H9 (cell line): ENCODE measurements at regions not wholly inside any gene's neighbourhood (a gene's known extent, or its start where the extent isn't known, plus 50 kb on each side); places are given as distances from the start of the nearest gene placed in this dataset.

Experiments used
- DNase-seq: peaks from one replicate; pipeline ENCODE4 v3.0.0-alpha.2; 2017
- H2AFZ ChIP-seq: one replicate; pipeline ENCODE4 v1.6.1; 2013; ENCODE audit warnings: mild to moderate bottlenecking, low read length, control low read depth, moderate library complexity
- H2AK5ac ChIP-seq: 2 replicates; pipeline ENCODE4 v1.6.1; 2013; ENCODE audit warnings: low read length, control low read depth, mixed read lengths; ENCODE audit not compliant: insufficient read length
- H2BK120ac ChIP-seq: one replicate; pipeline ENCODE4 v1.6.1; 2013; ENCODE audit warnings: low read depth, mild to moderate bottlenecking, low read length, control low read depth, inconsistent platforms; ENCODE audit not compliant: poor library complexity, severe bottlenecking
- H2BK12ac ChIP-seq: 2 replicates; pipeline ENCODE4 v1.6.1; 2013; ENCODE audit warnings: low read length, control low read depth, mixed read lengths, low read depth; ENCODE audit not compliant: insufficient read length
- H2BK15ac ChIP-seq: 2 replicates; pipeline ENCODE4 v1.6.1; 2013; ENCODE audit warnings: low read depth, low read length, control low read depth
- H2BK20ac ChIP-seq: one replicate; pipeline ENCODE4 v1.6.1; 2013; ENCODE audit warnings: low read depth, mild to moderate bottlenecking, low read length, control low read depth, inconsistent platforms; ENCODE audit not compliant: poor library complexity, severe bottlenecking
- H2BK5ac ChIP-seq: 2 replicates; pipeline ENCODE4 v1.6.1; 2013; ENCODE audit warnings: low read length, control low read depth, mixed read lengths; ENCODE audit not compliant: insufficient read length
- H3K14ac ChIP-seq: 2 replicates; pipeline ENCODE4 v1.6.1; 2013; ENCODE audit warnings: low read length, control low read depth; ENCODE audit not compliant: insufficient read depth
- H3K18ac ChIP-seq: 2 replicates; pipeline ENCODE4 v1.6.1; 2013; ENCODE audit warnings: low read depth, mild to moderate bottlenecking, mixed read lengths, low read length, control low read depth; ENCODE audit not compliant: insufficient read length
- H3K23ac ChIP-seq: 2 replicates; pipeline ENCODE4 v1.6.1; 2013; ENCODE audit warnings: low read length, control low read depth, mixed read lengths, low read depth; ENCODE audit not compliant: insufficient read length
- H3K23me2 ChIP-seq: 2 replicates; pipeline ENCODE4 v1.6.1; 2013; ENCODE audit warnings: low read depth, mild to moderate bottlenecking, mixed read lengths, low read length, control low read depth; ENCODE audit not compliant: insufficient read length, poor library complexity, severe bottlenecking
- H3K27ac ChIP-seq: 2 replicates; pipeline ENCODE4 v1.5.1; 2013; ENCODE audit warnings: low read length, control low read depth, mixed read lengths, low read depth; ENCODE audit not compliant: insufficient read length
- H3K27me3 ChIP-seq: 2 replicates; pipeline ENCODE4 v1.6.1; 2013; ENCODE audit warnings: low read length, control low read depth, inconsistent platforms; ENCODE audit not compliant: insufficient read depth
- H3K4ac ChIP-seq: 2 replicates; pipeline ENCODE4 v1.6.1; 2013; ENCODE audit warnings: low read depth, mild to moderate bottlenecking, control low read depth, inconsistent platforms, low read length, moderate library complexity
- H3K4me1 ChIP-seq: 2 replicates; pipeline ENCODE4 v1.6.1; 2013; ENCODE audit warnings: low read length, control low read depth, inconsistent platforms; ENCODE audit not compliant: insufficient read depth
- H3K4me2 ChIP-seq: 2 replicates; pipeline ENCODE4 v1.6.1; 2013; ENCODE audit warnings: low read length, control low read depth, mixed read lengths; ENCODE audit not compliant: insufficient read length, insufficient read depth
- H3K56ac ChIP-seq: 2 replicates; pipeline ENCODE4 v1.6.1; 2013; ENCODE audit warnings: low read depth, mild to moderate bottlenecking, mixed read lengths, low read length, control low read depth; ENCODE audit not compliant: insufficient read length
- H3K79me1 ChIP-seq: 2 replicates; pipeline ENCODE4 v1.6.1; 2013; ENCODE audit warnings: low read depth, mild to moderate bottlenecking, moderate library complexity, low read length, control low read depth, inconsistent platforms; ENCODE audit not compliant: insufficient read depth, poor library complexity, severe bottlenecking
- H3K79me2 ChIP-seq: 2 replicates; pipeline ENCODE4 v1.6.1; 2013; ENCODE audit warnings: low read length, control low read depth, inconsistent platforms; ENCODE audit not compliant: insufficient read depth
- H3K9ac ChIP-seq: 2 replicates; pipeline ENCODE4 v1.6.1; 2013; ENCODE audit warnings: low read length, control low read depth, mixed read lengths; ENCODE audit not compliant: insufficient read length; ENCODE audit errors: extremely low read depth
- H3K9me3 ChIP-seq: one replicate; pipeline ENCODE4 v1.6.1; 2013; ENCODE audit warnings: low read depth, low read length, inconsistent platforms; ENCODE audit not compliant: control insufficient read depth
- H3T11ph ChIP-seq: one replicate; pipeline ENCODE4 v1.6.1; 2013; ENCODE audit warnings: mild to moderate bottlenecking, low read length, control low read depth, inconsistent platforms
- H4K20me1 ChIP-seq: one replicate; pipeline ENCODE4 v1.6.1; 2013; ENCODE audit not compliant: control insufficient read depth, insufficient read length, insufficient read depth
- H4K5ac ChIP-seq: 2 replicates; pipeline ENCODE4 v1.6.1; 2013; ENCODE audit warnings: low read depth, mild to moderate bottlenecking, mixed read lengths, low read length, control low read depth; ENCODE audit not compliant: insufficient read length
- H4K8ac ChIP-seq: replicated peaks from 2 replicates; pipeline ENCODE4 v1.6.1; 2013; ENCODE audit warnings: low read length, control low read depth, mixed read lengths, low read depth; ENCODE audit not compliant: insufficient read length
- H4K91ac ChIP-seq: 2 replicates; pipeline ENCODE4 v1.6.1; 2013; ENCODE audit warnings: low read depth, mild to moderate bottlenecking, moderate library complexity, mixed read lengths, low read length, control low read depth; ENCODE audit not compliant: insufficient read length
- H3K27ac Mint-ChIP-seq, 3 experiments: 2 replicates in 2 of 3; 3 replicates in 1 of 3; pipeline ENCODE4 v1.8.0; 2020 to 2021; ENCODE audit warnings: mixed read lengths in 3 of 3, mild to moderate bottlenecking in 1 of 3, moderate library complexity in 1 of 3
- H3K27me3 Mint-ChIP-seq: 2 replicates; pipeline ENCODE4 v1.8.0; 2021; ENCODE audit warnings: low read depth, mild to moderate bottlenecking, moderate library complexity, mixed read lengths
- H3K36me3 Mint-ChIP-seq, 3 experiments: 2 replicates in 2 of 3; 3 replicates in 1 of 3; pipeline ENCODE4 v1.8.0; 2020 to 2021; ENCODE audit warnings: low read depth in 3 of 3, mixed read lengths in 3 of 3; ENCODE audit not compliant: insufficient read depth in 1 of 3
- H3K4me1 Mint-ChIP-seq, 2 experiments: 2 replicates each; pipeline ENCODE4 v1.8.0; 2020; ENCODE audit warnings: mixed read lengths in 2 of 2
- H3K4me3 Mint-ChIP-seq, 2 experiments: 2 replicates in 1 of 2; 3 replicates in 1 of 2; pipeline ENCODE4 v1.8.0; 2020 to 2021; ENCODE audit warnings: mild to moderate bottlenecking in 2 of 2, mixed read lengths in 2 of 2, moderate library complexity in 1 of 2
- H3K9me3 Mint-ChIP-seq, 2 experiments: 2 replicates in 1 of 2; 3 replicates in 1 of 2; pipeline ENCODE4 v1.8.0; 2020; ENCODE audit warnings: mild to moderate bottlenecking in 2 of 2, mixed read lengths in 2 of 2, moderate library complexity in 1 of 2
- CTCF ChIP-seq: fragments of 200-600 bp; sonication (generic); conservative IDR thresholded peaks from 3 replicates; pipeline ENCODE4 v1.8.0; 2021; ENCODE audit warnings: antibody characterized with exemption, mild to moderate bottlenecking

DNA sequence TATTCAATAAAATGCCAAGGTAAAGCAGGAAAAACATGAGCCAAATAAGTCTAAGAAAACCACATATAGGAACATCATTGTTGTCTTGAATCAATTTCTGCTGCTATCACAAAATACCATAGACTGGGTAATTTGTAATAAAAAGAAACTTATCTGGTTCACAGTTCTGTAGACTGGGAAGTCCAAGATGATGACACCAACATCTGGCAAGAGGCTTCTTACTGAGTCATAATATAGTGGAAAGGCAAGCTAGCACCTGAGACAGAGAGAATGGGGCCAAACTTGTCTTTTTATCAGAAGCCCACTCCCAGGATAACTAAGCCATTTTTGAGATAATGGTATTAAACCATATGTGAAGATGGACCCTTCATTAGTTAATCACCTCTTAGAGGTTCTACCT, 975.9 kb downstream of the FLRT2 start:
- Histone ChIP-seq H4K20me1 (no peaks in the 10 kb centered on the region), H4K5ac (no peak overlapping the region), H3K56ac (no peak overlapping the region), H3K79me2 (no peaks in the 10 kb centered on the region), H3K9me3 (no peaks in the 10 kb centered on the region), H3K23me2 (no peaks in the 10 kb centered on the region), H2AFZ (no peak overlapping the region), H4K8ac (no peak overlapping the region), H2BK5ac (no peak overlapping the region), H3T11ph (no peak overlapping the region), H3K4me2 (no peak overlapping the region), H3K23ac (no peak overlapping the region), H3K27me3 (no peaks in the 10 kb centered on the region), H3K79me1 (no peaks in the 10 kb centered on the region), H4K91ac (no peak overlapping the region), H2AK5ac (no peak overlapping the region), H3K18ac (no peak overlapping the region), H3K14ac (no peak overlapping the region), H3K4ac (no peak overlapping the region), H2BK12ac (no peak overlapping the region), H2BK15ac (no peak overlapping the region), H2BK120ac (no peak overlapping the region), H3K9ac (no peak overlapping the region), H2BK20ac (no peak overlapping the region), H3K27ac (no peak overlapping the region), H3K4me1 (no peaks in the 10 kb centered on the region)
- H3K4me1 Mint-ChIP-seq, result no peaks in the 10 kb centered on the region
- no peaks in the 10 kb centered on the region for H3K36me3 Mint-ChIP-seq
- H3K9me3 Mint-ChIP-seq, result no peaks in the 10 kb centered on the region
- DNase-seq, result no peak
- H3K4me3 Mint-ChIP-seq, result no peak overlapping the region
- H3K27ac Mint-ChIP-seq, result no peak overlapping the region
- TF ChIP-seq CTCF, result no peak
- H3K27me3 Mint-ChIP-seq, result no peaks in the 10 kb centered on the region
